ENCODE measurements at regions not wholly inside any gene's neighbourhood (a gene's known extent, or its start where the extent isn't known, plus 50 kb on each side); places are given as distances from the start of the nearest gene placed in this dataset.
"Not testable (repeated sequence)": the region's sequence is repeated elsewhere in the genome, so short reads cannot be mapped to it uniquely, and the experiment has no call there.

DNA sequence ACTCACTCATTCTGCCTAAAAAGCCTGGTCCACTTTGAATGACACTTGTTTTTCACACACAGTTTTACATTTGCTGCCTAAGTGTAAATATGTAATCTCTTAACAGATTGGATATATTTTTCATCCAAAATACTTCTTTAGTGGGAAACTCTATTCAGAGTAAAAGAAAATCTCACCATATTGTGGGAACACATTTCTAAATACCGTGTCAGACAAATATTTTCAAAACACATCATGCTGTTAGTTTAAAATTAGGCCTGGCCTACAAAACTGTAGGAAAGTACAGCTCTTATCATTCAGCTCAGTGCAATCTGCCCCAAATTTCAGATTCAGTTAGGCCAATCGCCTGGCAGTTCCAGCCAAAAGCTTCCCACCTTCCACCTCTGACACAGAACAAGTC is 849.8 kb downstream of the NXPH1 start:
- no peak overlapping the region for H3K4me3 Mint-ChIP-seq
- no peak overlapping the region for H3K27ac Mint-ChIP-seq
- no peaks in the 10 kb centered on the region for H3K4me1 Mint-ChIP-seq
- H3K27me3 Mint-ChIP-seq: no peaks in the 10 kb centered on the region
- peaks cover 0 to 13% (median 6%) of the 10 kb centered on the region in 3 donors for H3K9me3 Mint-ChIP-seq
- no peaks in the 10 kb centered on the region for H3K36me3 Mint-ChIP-seq

- no peaks in the 10 kb centered on the region for H3K27me3 Mint-ChIP-seq
- no peak overlapping the region for H3K27ac Mint-ChIP-seq
- H3K9me3 Mint-ChIP-seq: peaks cover 0 to 9% (median 0%) of the 10 kb centered on the region in 3 donors
- no peak overlapping the region for H3K4me3 Mint-ChIP-seq
- H3K4me1 Mint-ChIP-seq: no peaks in the 10 kb centered on the region
- no peaks in the 10 kb centered on the region for H3K36me3 Mint-ChIP-seq
These were observed 869.0 kb downstream of the NXPH1 start for GRCh38 chr7:9302436-9302835.

GRCh38 chr7:9307131-9307530 is 873.7 kb downstream of the NXPH1 start:
- Mint-ChIP-seq H3K36me3 (no peaks in the 10 kb centered on the region), H3K4me3 (no peak overlapping the region), H3K9me3 (peaks cover 0 to 5% (median 2%) of the 10 kb centered on the region in 3 donors), H3K4me1 (no peaks in the 10 kb centered on the region), H3K27ac (no peak overlapping the region), H3K27me3 (no peaks in the 10 kb centered on the region)

DNA sequence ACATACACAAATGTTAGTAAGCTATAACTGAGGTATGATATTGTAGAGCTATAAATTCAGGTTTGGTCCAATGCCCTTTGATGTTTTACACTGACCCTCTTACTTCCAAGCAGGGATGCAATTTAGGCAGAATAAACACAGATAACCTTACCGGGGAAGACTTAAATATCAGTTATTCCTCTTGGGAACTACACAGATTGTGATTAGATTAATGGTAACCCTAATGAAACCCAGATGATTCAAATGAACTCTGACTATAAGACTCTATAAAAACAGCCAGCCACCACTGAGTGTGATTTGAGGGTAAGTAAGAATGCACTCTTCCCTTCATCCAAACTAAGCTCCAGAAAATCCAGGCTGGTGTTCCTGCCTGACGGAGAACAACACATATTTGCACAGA is 891.1 kb downstream of the NXPH1 start:
- Mint-ChIP-seq H3K36me3 (no peaks in the 10 kb centered on the region), H3K27ac (no peak overlapping the region), H3K4me1 (no peaks in the 10 kb centered on the region), H3K4me3 (no peak overlapping the region), H3K27me3 (no peaks in the 10 kb centered on the region), H3K9me3 (peaks cover 3 to 17% (median 3%) of the 10 kb centered on the region in 3 donors)

DNA sequence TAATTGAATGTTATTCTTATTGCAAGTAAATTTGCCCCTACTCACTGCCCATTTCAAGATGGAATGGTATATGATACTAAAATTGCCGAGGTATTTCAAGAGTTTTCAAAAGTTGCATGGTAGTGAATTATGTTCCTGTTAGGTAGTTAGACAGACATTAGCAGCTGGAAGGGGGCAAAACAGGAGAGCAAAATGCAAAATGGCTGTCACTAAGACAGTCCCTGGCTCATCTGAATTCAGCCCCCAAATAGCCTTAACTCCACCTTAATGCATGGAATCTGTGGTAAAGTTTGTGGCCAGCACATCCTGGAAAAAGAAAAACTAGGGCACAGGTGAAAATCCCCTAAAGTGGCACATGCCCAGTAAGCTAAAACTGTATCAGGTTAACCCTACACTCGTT is 894.9 kb downstream of the NXPH1 start:
- Mint-ChIP-seq H3K4me1 (no peaks in the 10 kb centered on the region), H3K27me3 (no peaks in the 10 kb centered on the region), H3K9me3 (peaks cover 4 to 8% (median 5%) of the 10 kb centered on the region in 3 donors), H3K27ac (no peak overlapping the region), H3K4me3 (no peak overlapping the region), H3K36me3 (no peaks in the 10 kb centered on the region)

- H3K27me3 Mint-ChIP-seq: no peaks in the 10 kb centered on the region
- H3K36me3 Mint-ChIP-seq: no peaks in the 10 kb centered on the region
- peaks cover 0 to 4% (median 0%) of the 10 kb centered on the region in 3 donors for H3K9me3 Mint-ChIP-seq
- H3K4me3 Mint-ChIP-seq: no peak overlapping the region
- no peaks in the 10 kb centered on the region for H3K4me1 Mint-ChIP-seq
- no peak overlapping the region for H3K27ac Mint-ChIP-seq
These were observed 916.2 kb downstream of the NXPH1 start for GRCh38 chr7:9349625-9350024.

DNA sequence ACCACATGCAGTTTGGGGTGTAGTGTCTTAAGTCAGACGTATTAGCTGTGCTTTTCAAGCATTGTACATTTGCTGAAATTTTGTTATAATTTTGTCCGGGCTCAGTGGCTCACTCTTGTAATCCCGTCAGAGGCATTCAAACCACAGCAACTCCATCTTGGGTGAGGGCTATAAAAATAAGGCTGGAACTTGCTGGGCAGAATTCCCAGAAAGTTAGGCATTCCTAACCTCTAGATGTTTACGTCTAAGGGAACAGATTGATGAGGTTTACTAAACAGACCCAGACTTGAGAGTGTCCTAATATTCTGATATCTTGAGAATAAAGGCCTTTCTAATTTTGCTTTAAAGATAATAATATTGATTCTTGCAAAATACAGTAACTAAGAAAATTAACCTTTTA is 957.8 kb downstream of the NXPH1 start:
- Mint-ChIP-seq H3K4me3 (no peak overlapping the region), H3K4me1 (peaks cover 0 to 2% (median 0%) of the 10 kb centered on the region in 3 donors), H3K27me3 (no peaks in the 10 kb centered on the region)

DNA sequence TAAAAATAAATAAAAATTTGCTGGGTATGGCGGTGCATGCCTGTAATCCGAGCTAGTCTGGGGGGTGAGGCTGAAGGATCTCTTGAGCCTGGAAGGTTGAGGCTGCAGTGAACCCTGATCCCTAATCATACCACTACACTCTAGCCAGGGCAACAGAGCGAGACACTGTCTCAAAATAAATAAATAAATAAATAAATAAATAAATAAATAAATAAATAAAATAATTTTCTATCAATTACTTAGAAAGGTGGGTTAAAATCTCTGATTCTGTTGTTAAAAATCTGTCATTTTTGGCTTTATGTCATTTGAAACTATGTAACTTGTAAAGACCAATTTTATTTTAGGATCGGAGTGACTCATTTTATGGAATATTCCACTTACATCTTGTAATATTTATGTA is 958.6 kb downstream of the NXPH1 start:
- H3K4me1 Mint-ChIP-seq: peaks cover 0 to 2% (median 0%) of the 10 kb centered on the region in 3 donors
- peaks cover 6 to 13% (median 9%) of the 10 kb centered on the region in 3 donors for H3K9me3 Mint-ChIP-seq
- H3K4me3 Mint-ChIP-seq: no peak overlapping the region
- no peaks in the 10 kb centered on the region for H3K27me3 Mint-ChIP-seq
- H3K27ac Mint-ChIP-seq: no peak overlapping the region
- H3K36me3 Mint-ChIP-seq: no peaks in the 10 kb centered on the region

More for the DNA sequence above, 957.8 kb downstream of the NXPH1 start:
- H3K9me3 Mint-ChIP-seq: peaks cover 9 to 20% (median 12%) of the 10 kb centered on the region in 3 donors
- H3K27ac Mint-ChIP-seq: no peak overlapping the region
- H3K36me3 Mint-ChIP-seq: no peaks in the 10 kb centered on the region

DNA sequence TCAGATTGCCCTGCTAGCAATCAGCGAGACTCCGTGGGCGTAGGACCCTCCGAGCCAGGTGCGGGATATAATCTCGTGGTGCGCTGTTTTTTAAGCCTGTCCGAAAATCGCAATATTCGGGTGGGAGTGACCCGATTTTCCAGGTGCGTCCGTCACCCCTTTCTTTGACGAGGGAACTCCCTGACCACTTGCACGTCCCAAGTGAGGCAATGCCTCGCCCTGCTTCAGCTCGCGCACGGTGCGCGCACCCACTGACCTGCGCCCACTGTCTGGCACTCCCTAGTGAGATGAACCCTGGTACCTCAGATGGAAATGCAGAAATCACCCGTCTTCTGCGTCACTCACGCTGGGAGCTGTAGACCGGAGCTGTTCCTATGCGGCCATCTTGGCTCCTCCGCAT is 971.0 kb downstream of the NXPH1 start:
- not testable (repeated sequence) for H3K27ac Mint-ChIP-seq, H3K4me1 Mint-ChIP-seq, H3K9me3 Mint-ChIP-seq, H3K36me3 Mint-ChIP-seq, H3K4me3 Mint-ChIP-seq, H3K27me3 Mint-ChIP-seq

DNA sequence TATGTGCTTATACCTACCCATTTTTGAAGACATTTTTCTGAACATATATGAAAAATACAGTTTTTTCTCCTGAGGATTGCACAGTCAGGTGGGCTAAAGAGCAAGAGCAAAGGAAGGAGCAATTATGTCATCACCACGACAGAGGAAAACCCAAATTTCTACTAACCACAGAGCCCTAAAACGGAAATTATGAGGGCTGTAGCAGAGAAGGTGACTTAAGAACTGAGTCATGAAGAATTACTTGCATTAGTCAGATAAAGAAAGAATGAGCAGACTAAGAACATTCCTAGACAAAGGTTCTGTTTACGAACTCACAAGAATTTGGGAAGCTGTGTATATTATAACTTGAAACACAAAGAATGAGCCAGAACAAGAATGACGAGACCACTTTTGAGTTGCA is 974.4 kb downstream of the NXPH1 start:
- Mint-ChIP-seq H3K4me1 (no peaks in the 10 kb centered on the region), H3K4me3 (no peak overlapping the region), H3K27ac (no peak overlapping the region), H3K36me3 (no peaks in the 10 kb centered on the region), H3K9me3 (no peaks in the 10 kb centered on the region), H3K27me3 (no peaks in the 10 kb centered on the region)

- H3K36me3 Mint-ChIP-seq: no peaks in the 10 kb centered on the region
- peaks cover 1 to 9% (median 2%) of the 10 kb centered on the region in 3 donors for H3K9me3 Mint-ChIP-seq
- no peak overlapping the region for H3K27ac Mint-ChIP-seq
- H3K4me1 Mint-ChIP-seq: no peaks in the 10 kb centered on the region
- no peaks in the 10 kb centered on the region for H3K27me3 Mint-ChIP-seq
- no peak overlapping the region for H3K4me3 Mint-ChIP-seq
These were observed 1020.1 kb downstream of the NXPH1 start for GRCh38 chr7:9453521-9453920.

GRCh38 chr7:9488555-9488954 is 1055.1 kb downstream of the NXPH1 start:
- Mint-ChIP-seq H3K27me3 (no peaks in the 10 kb centered on the region), H3K27ac (no peak overlapping the region), H3K36me3 (no peaks in the 10 kb centered on the region), H3K4me3 (no peak overlapping the region), H3K4me1 (no peaks in the 10 kb centered on the region), H3K9me3 (peaks cover 2 to 21% (median 2%) of the 10 kb centered on the region in 3 donors)

- H3K9me3 Mint-ChIP-seq: peaks cover 0 to 19% (median 3%) of the 10 kb centered on the region in 3 donors
- H3K4me1 Mint-ChIP-seq: no peaks in the 10 kb centered on the region
- no peak overlapping the region for H3K27ac Mint-ChIP-seq
- H3K27me3 Mint-ChIP-seq: no peaks in the 10 kb centered on the region
- H3K36me3 Mint-ChIP-seq: no peaks in the 10 kb centered on the region
- H3K4me3 Mint-ChIP-seq: no peak overlapping the region
These were observed 1064.9 kb downstream of the NXPH1 start for GRCh38 chr7:9498303-9498702.

DNA sequence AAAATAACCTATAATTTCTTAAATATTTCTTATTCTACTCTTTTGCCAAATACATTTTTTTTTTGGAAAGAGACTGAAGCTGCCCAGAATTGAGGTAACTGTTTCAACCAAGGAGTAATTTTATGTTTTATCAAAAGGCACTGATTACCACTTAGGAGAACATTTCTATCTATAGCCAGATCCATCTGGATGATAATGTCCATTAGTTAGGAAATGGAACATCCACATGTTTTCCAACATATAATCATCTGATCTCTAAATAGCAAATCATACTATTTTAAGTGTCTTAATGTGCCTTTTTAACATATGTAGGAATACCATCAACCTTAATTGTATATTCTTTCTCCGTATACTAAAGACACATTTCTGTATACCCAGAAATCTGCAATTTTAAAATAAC is 1068.9 kb downstream of the NXPH1 start:
- Mint-ChIP-seq H3K27ac (no peak overlapping the region), H3K27me3 (no peaks in the 10 kb centered on the region), H3K4me1 (no peaks in the 10 kb centered on the region), H3K4me3 (no peak overlapping the region), H3K9me3 (peaks cover 0 to 15% (median 2%) of the 10 kb centered on the region in 3 donors), H3K36me3 (no peaks in the 10 kb centered on the region)

DNA sequence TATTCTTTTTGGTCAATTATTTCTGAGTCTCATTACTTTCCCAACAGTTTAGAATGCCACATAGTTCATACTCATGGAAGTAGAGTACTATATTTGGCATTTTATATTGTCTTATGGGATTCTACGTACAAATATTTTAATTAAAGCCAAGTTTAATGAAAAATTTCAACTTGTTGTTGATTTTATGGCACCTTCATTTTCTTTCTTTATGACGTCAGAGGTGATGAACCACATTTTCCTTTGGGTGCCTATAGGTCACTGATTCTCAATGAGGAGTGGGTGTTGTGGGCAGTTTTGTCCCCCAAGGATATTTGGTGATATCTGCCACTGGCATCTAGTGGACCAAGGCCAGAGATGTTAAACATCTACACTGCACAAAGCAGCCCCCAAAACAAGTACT is 1071.3 kb downstream of the NXPH1 start:
- Mint-ChIP-seq H3K4me3 (no peak overlapping the region), H3K27me3 (no peaks in the 10 kb centered on the region), H3K4me1 (no peaks in the 10 kb centered on the region), H3K27ac (no peak overlapping the region), H3K9me3 (peaks cover 0 to 11% (median 2%) of the 10 kb centered on the region in 3 donors), H3K36me3 (no peaks in the 10 kb centered on the region)

DNA sequence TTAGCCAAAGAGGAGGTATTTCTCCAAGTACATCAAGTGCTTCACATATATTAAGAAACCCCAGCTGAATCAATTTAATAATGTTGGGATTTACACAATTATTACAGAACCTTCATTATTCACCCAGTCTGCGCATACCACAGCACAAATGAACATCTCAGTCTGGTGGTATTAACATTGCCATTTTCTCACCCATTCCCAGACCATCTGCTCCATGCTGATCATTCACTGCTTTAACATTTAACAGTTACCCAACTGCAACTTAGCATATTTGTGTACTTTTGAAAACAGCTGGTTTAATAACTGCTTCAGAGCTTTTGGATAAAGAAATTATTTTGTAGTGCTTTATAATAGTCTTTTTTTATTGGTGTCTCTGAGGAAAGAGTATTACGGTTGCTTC is 1072.1 kb downstream of the NXPH1 start:
- no peak overlapping the region for H3K4me3 Mint-ChIP-seq
- H3K27me3 Mint-ChIP-seq: no peaks in the 10 kb centered on the region
- no peak overlapping the region for H3K27ac Mint-ChIP-seq
- H3K9me3 Mint-ChIP-seq: peaks cover 0 to 7% (median 2%) of the 10 kb centered on the region in 3 donors
- H3K4me1 Mint-ChIP-seq: no peaks in the 10 kb centered on the region
- H3K36me3 Mint-ChIP-seq: no peaks in the 10 kb centered on the region

- H3K27me3 Mint-ChIP-seq: no peaks in the 10 kb centered on the region
- peaks cover 0 to 2% (median 0%) of the 10 kb centered on the region in 3 donors for H3K9me3 Mint-ChIP-seq
- no peak overlapping the region for H3K27ac Mint-ChIP-seq
- no peaks in the 10 kb centered on the region for H3K4me1 Mint-ChIP-seq
- no peaks in the 10 kb centered on the region for H3K36me3 Mint-ChIP-seq
- H3K4me3 Mint-ChIP-seq: no peak overlapping the region
These were observed 1073.9 kb downstream of the NXPH1 start for GRCh38 chr7:9507290-9507689.

Measured in IgD-negative memory B cell (primary cell).